Mesendoderm (in vitro differentiated cells): ENCODE measurements at regions not wholly inside any gene's neighbourhood (a gene's known extent, or its start where the extent isn't known, plus 50 kb on each side); places are given as distances from the start of the nearest gene placed in this dataset.

Experiments used
- DNase-seq: peaks from one replicate; pipeline ENCODE4 v3.0.0; 2013
- H2AK5ac ChIP-seq: 2 replicates; pipeline ENCODE4 v1.6.1; 2013; ENCODE audit warnings: low read length, inconsistent platforms
- H2BK120ac ChIP-seq: 2 replicates; pipeline ENCODE4 v1.6.1; 2013; ENCODE audit warnings: low read depth, mild to moderate bottlenecking, low read length, moderate library complexity, mixed read lengths
- H2BK15ac ChIP-seq: replicated peaks from 2 replicates; pipeline ENCODE4 v1.6.1; 2013; ENCODE audit warnings: low read depth, mild to moderate bottlenecking, moderate library complexity
- H2BK5ac ChIP-seq: 2 replicates; pipeline ENCODE4 v1.6.1; 2013; ENCODE audit warnings: low read length, inconsistent platforms
- H3K18ac ChIP-seq: 2 replicates; pipeline ENCODE4 v1.6.1; 2013; ENCODE audit warnings: mild to moderate bottlenecking, low read length, mixed read lengths
- H3K23ac ChIP-seq: one replicate; pipeline ENCODE4 v1.6.1; 2013; ENCODE audit warnings: low read length
- H3K27ac ChIP-seq: 2 replicates; pipeline ENCODE4 v1.5.1; 2013; ENCODE audit warnings: low read depth, mild to moderate bottlenecking, inconsistent platforms, low read length, moderate library complexity
- H3K27me3 ChIP-seq: 2 replicates; pipeline ENCODE4 v1.6.1; 2013; ENCODE audit warnings: low read length, control low read depth, mild to moderate bottlenecking, inconsistent platforms; ENCODE audit not compliant: insufficient read depth, poor library complexity
- H3K36me3 ChIP-seq: 2 replicates; pipeline ENCODE4 v1.6.1; 2013; ENCODE audit warnings: low read length, inconsistent platforms; ENCODE audit not compliant: control insufficient read depth, insufficient read depth
- H3K4ac ChIP-seq: one replicate; pipeline ENCODE4 v1.6.1; 2013; ENCODE audit warnings: low read depth, mild to moderate bottlenecking, low read length, moderate library complexity
- H3K4me1 ChIP-seq: 2 replicates; pipeline ENCODE4 v1.6.1; 2013; ENCODE audit warnings: low read depth, low read length, inconsistent platforms; ENCODE audit not compliant: control insufficient read depth
- H3K4me2 ChIP-seq: 2 replicates; pipeline ENCODE4 v1.6.1; 2013; ENCODE audit warnings: low read length
- H3K4me3 ChIP-seq: 2 replicates; pipeline ENCODE4 v1.5.1; 2013; ENCODE audit warnings: mild to moderate bottlenecking, low read length
- H3K56ac ChIP-seq: one replicate; pipeline ENCODE4 v1.6.1; 2013; ENCODE audit warnings: low read length
- H3K79me1 ChIP-seq: 2 replicates; pipeline ENCODE4 v1.6.1; 2013; ENCODE audit warnings: low read length, inconsistent platforms
- H3K79me2 ChIP-seq: 2 replicates; pipeline ENCODE4 v1.6.1; 2013; ENCODE audit warnings: mild to moderate bottlenecking, low read length; ENCODE audit not compliant: control insufficient read depth, insufficient read depth
- H3K9ac ChIP-seq: 2 replicates; pipeline ENCODE4 v1.6.1; 2013; ENCODE audit warnings: low read length, inconsistent platforms
- H4K5ac ChIP-seq: one replicate; pipeline ENCODE4 v1.6.1; 2013; ENCODE audit warnings: low read length
- H4K8ac ChIP-seq: one replicate; pipeline ENCODE4 v1.6.1; 2013; ENCODE audit warnings: low read depth, mild to moderate bottlenecking, control low read depth, low read length, moderate library complexity
- WGBS: extraction: QIAGEN DNeasy Blood & Tissue Kit; methylation state at CpG from one replicate; pipeline ENCODE4 v1.1.7; 2013; ENCODE audit warnings: low lambda C conversion rate, missing lambda C conversion rate; ENCODE audit not compliant: insufficient coverage; ENCODE audit errors: extremely low coverage; 5-methylcytosine and 5-hydroxymethylcytosine counted together

- WGBS, result no CpG with 5 or more reads among the region's 1 CpG
- H3K36me3 ChIP-seq, result no peaks in the 10 kb centered on the region
Observed at GRCh38 chr9:29475471-29475870, 1902.2 kb upstream of the C9orf72 start.

GRCh38 chr9:29511680-29512079, 1938.4 kb upstream of the C9orf72 start:
- H3K36me3 ChIP-seq, result no peaks in the 10 kb centered on the region
- WGBS, result no CpG with 5 or more reads among the region's 1 CpG
- no peak overlapping the region for H3K4me3 ChIP-seq
- H2AK5ac ChIP-seq, result no peak overlapping the region
- H3K4me2 ChIP-seq, result no peak overlapping the region
- no peaks in the 10 kb centered on the region for H3K27me3 ChIP-seq
- H3K79me1 ChIP-seq, result no peaks in the 10 kb centered on the region
- H3K79me2 ChIP-seq, result no peaks in the 10 kb centered on the region
- no peak overlapping the region for H4K5ac ChIP-seq
- H3K56ac ChIP-seq, result no peak overlapping the region
- H2BK5ac ChIP-seq, result no peak overlapping the region
- H2BK15ac ChIP-seq, result no peak overlapping the region
- no peak overlapping the region for H3K4ac ChIP-seq
- no peak overlapping the region for H3K27ac ChIP-seq
- no peak overlapping the region for H4K8ac ChIP-seq
- DNase-seq, result peak; percentile 18
- H3K4me1 ChIP-seq, result no peaks in the 10 kb centered on the region
- no peak overlapping the region for H2BK120ac ChIP-seq
- no peak overlapping the region for H3K18ac ChIP-seq
- no peak overlapping the region for H3K23ac ChIP-seq
- H3K9ac ChIP-seq, result no peak overlapping the region

More at GRCh38 chr9:29475471-29475870, 1902.2 kb upstream of the C9orf72 start:
- Histone ChIP-seq H2BK120ac (no peak overlapping the region), H3K79me1 (no peaks in the 10 kb centered on the region), H3K27me3 (no peaks in the 10 kb centered on the region), H3K4me1 (no peaks in the 10 kb centered on the region), H4K8ac (no peak overlapping the region), H3K4me3 (no peak overlapping the region), H2BK5ac (no peak overlapping the region), H3K79me2 (no peaks in the 10 kb centered on the region), H3K18ac (no peak overlapping the region), H2AK5ac (no peak overlapping the region), H3K27ac (no peak overlapping the region), H3K56ac (no peak overlapping the region), H4K5ac (no peak overlapping the region), H2BK15ac (no peak overlapping the region), H3K4me2 (no peak overlapping the region), H3K23ac (no peak overlapping the region), H3K4ac (no peak overlapping the region), H3K9ac (no peak overlapping the region)
- DNase-seq, result no peak

GRCh38 chr9:29514336-29514735, 1941.1 kb upstream of the C9orf72 start:
- H3K4ac ChIP-seq, result no peak overlapping the region
- no peak overlapping the region for H4K8ac ChIP-seq
- no peaks in the 10 kb centered on the region for H3K27me3 ChIP-seq
- H3K4me2 ChIP-seq, result no peak overlapping the region
- H4K5ac ChIP-seq, result no peak overlapping the region
- H3K56ac ChIP-seq, result no peak overlapping the region
- H3K4me1 ChIP-seq, result no peaks in the 10 kb centered on the region
- H2AK5ac ChIP-seq, result no peak overlapping the region
- H2BK5ac ChIP-seq, result no peak overlapping the region
- H2BK120ac ChIP-seq, result no peak overlapping the region
- no peaks in the 10 kb centered on the region for H3K79me1 ChIP-seq
- WGBS, result no CpG with 5 or more reads among the region's 11 CpGs
- no peak overlapping the region for H3K4me3 ChIP-seq
- H3K27ac ChIP-seq, result no peak overlapping the region
- H3K36me3 ChIP-seq, result no peaks in the 10 kb centered on the region
- H3K9ac ChIP-seq, result no peak overlapping the region
- DNase-seq, result peak; percentile 25
- H3K23ac ChIP-seq, result no peak overlapping the region
- H3K18ac ChIP-seq, result no peak overlapping the region
- H2BK15ac ChIP-seq, result no peak overlapping the region
- no peaks in the 10 kb centered on the region for H3K79me2 ChIP-seq

DNA sequence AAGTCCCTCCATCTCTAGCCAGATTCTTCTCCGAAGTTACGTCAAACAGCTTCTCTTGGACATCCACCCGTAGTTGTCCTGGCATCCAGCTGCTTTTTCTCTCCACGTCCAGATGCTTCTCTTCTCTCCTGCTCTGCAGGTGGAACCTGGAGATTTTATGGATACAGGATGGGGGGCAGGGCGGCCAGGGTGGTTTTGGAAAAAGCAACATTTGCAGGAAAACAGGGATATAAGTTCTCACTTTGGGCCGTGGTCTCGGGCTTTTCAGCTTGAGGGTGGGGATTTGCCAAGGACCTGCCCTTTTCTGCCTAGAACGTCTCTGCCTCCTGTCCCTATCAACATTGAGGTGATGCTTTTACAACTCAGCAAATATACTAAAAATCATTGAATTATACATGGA, 1941.6 kb upstream of the C9orf72 start:
- Histone ChIP-seq H3K4me2 (no peak overlapping the region), H3K36me3 (no peaks in the 10 kb centered on the region), H2BK5ac (no peak overlapping the region), H3K27ac (no peak overlapping the region), H2BK15ac (no peak overlapping the region), H2AK5ac (no peak overlapping the region), H3K56ac (no peak overlapping the region), H3K4ac (no peak overlapping the region), H4K8ac (no peak overlapping the region), H3K4me1 (no peaks in the 10 kb centered on the region), H3K79me1 (no peaks in the 10 kb centered on the region), H3K79me2 (no peaks in the 10 kb centered on the region), H3K27me3 (no peaks in the 10 kb centered on the region), H3K18ac (no peak overlapping the region), H3K23ac (no peak overlapping the region), H3K4me3 (no peak overlapping the region), H3K9ac (no peak overlapping the region), H2BK120ac (no peak overlapping the region), H4K5ac (no peak overlapping the region)
- no peak for DNase-seq
- WGBS, result no CpG with 5 or more reads among the region's 8 CpGs

- no peak overlapping the region for H2BK5ac ChIP-seq
- H3K4me2 ChIP-seq, result no peak overlapping the region
- H4K8ac ChIP-seq, result no peak overlapping the region
- H3K27me3 ChIP-seq, result no peaks in the 10 kb centered on the region
- no CpG with 5 or more reads among the region's 3 CpGs for WGBS
- no peak overlapping the region for H3K56ac ChIP-seq
- DNase-seq, result no peak
- H3K36me3 ChIP-seq, result no peaks in the 10 kb centered on the region
- no peak overlapping the region for H2BK15ac ChIP-seq
- no peak overlapping the region for H3K9ac ChIP-seq
- H3K4me3 ChIP-seq, result no peak overlapping the region
- H4K5ac ChIP-seq, result no peak overlapping the region
- H2AK5ac ChIP-seq, result no peak overlapping the region
- no peak overlapping the region for H3K27ac ChIP-seq
- H3K18ac ChIP-seq, result no peak overlapping the region
- no peaks in the 10 kb centered on the region for H3K79me1 ChIP-seq
- no peak overlapping the region for H3K23ac ChIP-seq
- no peaks in the 10 kb centered on the region for H3K4me1 ChIP-seq
- H3K79me2 ChIP-seq, result no peaks in the 10 kb centered on the region
- no peak overlapping the region for H2BK120ac ChIP-seq
- H3K4ac ChIP-seq, result no peak overlapping the region
Observed at GRCh38 chr9:29548436-29548835, 1975.2 kb upstream of the C9orf72 start.

GRCh38 chr9:29555502-29555901, 1982.2 kb upstream of the C9orf72 start:
- no peaks in the 10 kb centered on the region for H3K27me3 ChIP-seq
- H3K79me2 ChIP-seq, result no peaks in the 10 kb centered on the region
- H3K36me3 ChIP-seq, result no peaks in the 10 kb centered on the region
- no peak overlapping the region for H3K23ac ChIP-seq
- H3K79me1 ChIP-seq, result no peaks in the 10 kb centered on the region
- H2BK5ac ChIP-seq, result no peak overlapping the region
- H2BK15ac ChIP-seq, result no peak overlapping the region
- H3K4ac ChIP-seq, result no peak overlapping the region
- no peak overlapping the region for H3K4me2 ChIP-seq
- H3K4me3 ChIP-seq, result no peak overlapping the region
- no peak overlapping the region for H4K5ac ChIP-seq
- H4K8ac ChIP-seq, result no peak overlapping the region
- no peak overlapping the region for H2AK5ac ChIP-seq
- H3K4me1 ChIP-seq, result no peaks in the 10 kb centered on the region
- no peak overlapping the region for H3K56ac ChIP-seq
- H3K27ac ChIP-seq, result no peak overlapping the region
- H3K18ac ChIP-seq, result no peak overlapping the region
- no peak overlapping the region for H2BK120ac ChIP-seq
- no peak overlapping the region for H3K9ac ChIP-seq
- DNase-seq, result no peak
